ENCODE measurements at regions not wholly inside any gene's neighbourhood (a gene's known extent, or its start where the extent isn't known, plus 50 kb on each side); places are given as distances from the start of the nearest gene placed in this dataset.
"Not testable (repeated sequence)": the region's sequence is repeated elsewhere in the genome, so short reads cannot be mapped to it uniquely, and the experiment has no call there.

DNA sequence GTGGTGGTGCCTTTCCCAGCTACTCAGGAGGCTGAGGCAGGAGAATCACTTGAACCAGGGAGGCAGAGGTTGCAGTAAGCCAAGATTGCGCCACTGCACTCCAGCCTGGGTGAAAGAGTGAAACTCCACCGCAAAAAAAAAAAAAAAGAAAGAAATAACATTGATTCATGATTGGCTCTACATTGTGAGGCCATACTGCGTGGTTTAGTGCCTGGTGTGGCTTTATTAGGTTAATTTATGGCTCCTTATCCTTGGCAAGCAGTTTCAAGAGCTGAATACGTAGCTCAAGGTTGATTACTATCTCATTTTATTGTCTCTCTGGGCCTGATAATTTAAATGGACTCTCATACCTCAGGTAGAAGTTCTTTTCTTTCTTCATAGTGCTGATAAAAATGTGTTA is 80.5 kb upstream of the MTLN start:
- intact Hi-C loops (cut with micrococcal nuclease; ENCODE audit: unreplicated experiment); H3K27me3 Mint-ChIP-seq (ENCODE audit: unreplicated experiment); H3K36me3 Mint-ChIP-seq (ENCODE audit: insufficient read depth, unreplicated experiment); H3K27ac Mint-ChIP-seq (ENCODE audit: unreplicated experiment); CTCF ChIA-PET; BruUV-seq (replicated peaks); DNase-seq; H3K4me1 Mint-ChIP-seq (ENCODE audit: low read depth, unreplicated experiment); H3K4me3 Mint-ChIP-seq (ENCODE audit: low read depth, unreplicated experiment); H3K9me3 Mint-ChIP-seq (ENCODE audit: low read depth, unreplicated experiment): not testable (repeated sequence)

DNA sequence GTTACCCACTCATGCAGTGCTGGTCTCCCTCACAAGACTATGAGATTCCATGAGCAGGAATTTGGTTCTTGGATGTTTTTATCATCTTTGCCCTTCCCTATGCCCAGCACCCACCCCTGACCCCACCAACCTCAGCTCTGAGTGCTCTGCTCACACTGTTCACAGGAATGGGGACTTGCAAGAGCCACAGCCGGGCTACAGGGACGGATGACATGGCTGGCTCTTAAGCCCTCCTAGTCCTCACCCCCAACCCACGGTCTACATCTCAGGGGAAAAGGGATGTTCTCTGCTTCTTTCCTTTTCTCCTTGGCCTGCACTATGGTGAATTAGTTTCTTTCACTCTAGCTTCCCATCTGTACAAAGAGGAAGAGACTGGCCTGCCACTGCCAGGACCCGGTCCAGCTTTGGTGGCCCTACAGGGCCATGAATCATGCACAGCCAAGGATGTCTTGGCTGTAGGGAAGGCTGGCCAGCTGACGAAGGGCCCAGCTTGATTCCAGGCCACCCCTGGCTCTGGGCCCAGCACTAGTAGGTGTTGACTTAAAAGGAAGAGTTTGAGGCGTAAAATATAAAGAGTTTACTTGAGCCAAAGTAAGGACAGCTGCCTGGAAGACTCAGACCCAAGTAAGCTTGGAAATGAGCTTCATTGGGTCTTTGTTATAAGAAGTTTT is 79.7 kb upstream of the MTLN start:
- intact Hi-C loops (cut with micrococcal nuclease; ENCODE audit: unreplicated experiment); BruUV-seq (replicated peaks); H3K4me1 Mint-ChIP-seq (ENCODE audit: low read depth, unreplicated experiment); H3K9me3 Mint-ChIP-seq (ENCODE audit: low read depth, unreplicated experiment); H3K27ac Mint-ChIP-seq (ENCODE audit: unreplicated experiment); CTCF ChIA-PET; H3K36me3 Mint-ChIP-seq (ENCODE audit: insufficient read depth, unreplicated experiment); H3K4me3 Mint-ChIP-seq (ENCODE audit: low read depth, unreplicated experiment); H3K27me3 Mint-ChIP-seq (ENCODE audit: unreplicated experiment); DNase-seq: not testable (repeated sequence)

DNA sequence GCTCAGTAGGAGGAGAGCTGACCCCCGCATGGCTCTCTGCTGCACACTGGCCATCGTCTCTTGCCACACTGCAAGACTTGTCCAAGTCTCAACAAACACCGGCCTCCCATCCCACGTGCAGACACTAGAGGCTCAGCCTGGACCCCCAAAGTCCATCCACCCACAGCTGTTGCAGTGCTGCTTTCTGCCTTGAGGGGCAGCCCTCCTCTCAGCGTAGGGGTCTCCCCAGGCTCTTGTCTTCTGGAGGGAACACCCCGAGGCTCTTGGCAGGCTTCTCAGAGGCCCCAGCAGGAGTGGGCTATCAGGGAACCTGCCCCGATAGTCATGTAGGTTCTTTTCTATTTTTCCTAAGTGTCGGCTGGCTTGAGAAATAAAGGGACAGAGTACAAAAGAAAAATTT is 75.5 kb upstream of the MTLN start:
- H3K9me3 Mint-ChIP-seq (ENCODE audit: low read depth, unreplicated experiment); H3K4me1 Mint-ChIP-seq (ENCODE audit: low read depth, unreplicated experiment); H3K27ac Mint-ChIP-seq (ENCODE audit: unreplicated experiment); intact Hi-C loops (cut with micrococcal nuclease; ENCODE audit: unreplicated experiment); DNase-seq; H3K4me3 Mint-ChIP-seq (ENCODE audit: low read depth, unreplicated experiment); CTCF ChIA-PET; BruUV-seq (replicated peaks); H3K27me3 Mint-ChIP-seq (ENCODE audit: unreplicated experiment); H3K36me3 Mint-ChIP-seq (ENCODE audit: insufficient read depth, unreplicated experiment): not testable (repeated sequence)

DNA sequence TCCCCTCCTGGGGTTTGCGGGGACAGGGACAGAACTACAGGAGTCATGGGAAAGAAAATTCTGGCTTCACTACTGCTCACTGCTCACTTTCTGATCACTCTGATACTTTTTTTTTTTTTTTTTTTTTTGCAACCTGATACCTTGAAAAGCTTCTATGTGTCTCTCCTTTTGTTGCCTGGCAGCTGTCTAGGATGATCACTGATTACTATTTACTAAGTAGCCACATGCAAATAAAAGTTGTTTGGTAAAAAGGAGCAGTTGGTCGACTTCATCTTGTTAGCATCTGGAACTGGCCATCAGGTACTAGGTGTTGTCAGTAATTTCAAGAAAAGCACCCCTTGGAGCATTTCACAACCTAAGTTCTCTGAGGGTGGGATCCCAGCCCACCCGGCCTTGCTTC is 74.9 kb upstream of the MTLN start:
- H3K36me3 Mint-ChIP-seq (ENCODE audit: insufficient read depth, unreplicated experiment): not testable (repeated sequence)

DNA sequence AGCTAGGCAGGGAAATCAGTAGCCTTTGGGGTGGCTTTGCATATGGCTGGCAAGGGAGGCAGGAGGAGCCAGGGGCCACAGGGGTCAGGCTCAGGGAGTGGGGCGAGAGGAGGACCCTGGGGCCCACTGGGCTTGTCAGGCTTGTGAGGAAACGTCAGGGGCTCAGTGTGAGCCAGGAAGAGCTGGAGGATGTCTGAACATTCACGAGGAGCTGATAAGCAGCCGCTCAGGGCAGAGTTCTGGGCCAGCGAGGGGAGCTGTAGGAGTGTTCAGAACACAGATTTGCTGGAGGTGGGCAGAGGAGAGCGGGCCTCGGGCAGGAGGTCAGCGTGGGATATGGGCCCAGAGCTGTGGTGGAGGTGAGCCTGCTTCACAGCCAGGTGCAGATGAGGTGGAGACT is 72.7 kb upstream of the MTLN start:
- intact Hi-C loops (cut with micrococcal nuclease; ENCODE audit: unreplicated experiment): not testable (repeated sequence)

More for the DNA sequence above, 74.9 kb upstream of the MTLN start:
- DNase-seq; H3K27ac Mint-ChIP-seq (ENCODE audit: unreplicated experiment); H3K4me1 Mint-ChIP-seq (ENCODE audit: low read depth, unreplicated experiment); H3K9me3 Mint-ChIP-seq (ENCODE audit: low read depth, unreplicated experiment); H3K27me3 Mint-ChIP-seq (ENCODE audit: unreplicated experiment); CTCF ChIA-PET; intact Hi-C loops (cut with micrococcal nuclease; ENCODE audit: unreplicated experiment); BruUV-seq (replicated peaks); H3K4me3 Mint-ChIP-seq (ENCODE audit: low read depth, unreplicated experiment): not testable (repeated sequence)

DNA sequence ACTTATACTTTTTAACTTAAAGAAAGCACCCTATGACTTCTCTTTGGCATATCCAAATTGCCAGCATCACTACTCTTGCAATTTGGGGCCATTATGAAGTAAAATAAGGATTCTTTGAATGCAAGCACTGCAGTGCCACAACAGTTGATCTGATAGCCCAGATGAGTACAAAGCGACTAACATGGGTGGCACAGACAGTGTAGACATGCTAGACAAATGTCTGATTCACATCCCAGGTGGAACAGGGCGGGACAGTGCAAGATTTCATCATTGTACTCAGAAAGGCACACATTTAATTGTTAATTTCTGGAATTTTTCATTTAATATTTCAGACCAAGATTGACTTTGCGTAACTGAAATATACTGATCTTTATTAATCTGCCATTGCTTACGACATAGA is 68.5 kb upstream of the MTLN start:
- intact Hi-C loops (cut with micrococcal nuclease; ENCODE audit: unreplicated experiment); CTCF ChIA-PET; H3K27ac Mint-ChIP-seq (ENCODE audit: unreplicated experiment); H3K36me3 Mint-ChIP-seq (ENCODE audit: insufficient read depth, unreplicated experiment); H3K4me3 Mint-ChIP-seq (ENCODE audit: low read depth, unreplicated experiment); DNase-seq; H3K27me3 Mint-ChIP-seq (ENCODE audit: unreplicated experiment); H3K9me3 Mint-ChIP-seq (ENCODE audit: low read depth, unreplicated experiment); H3K4me1 Mint-ChIP-seq (ENCODE audit: low read depth, unreplicated experiment); BruUV-seq (replicated peaks): not testable (repeated sequence)

More for the DNA sequence above, 72.7 kb upstream of the MTLN start:
- BruUV-seq (replicated peaks); H3K36me3 Mint-ChIP-seq (ENCODE audit: insufficient read depth, unreplicated experiment); H3K4me1 Mint-ChIP-seq (ENCODE audit: low read depth, unreplicated experiment); H3K27ac Mint-ChIP-seq (ENCODE audit: unreplicated experiment); DNase-seq; H3K4me3 Mint-ChIP-seq (ENCODE audit: low read depth, unreplicated experiment); CTCF ChIA-PET; H3K9me3 Mint-ChIP-seq (ENCODE audit: low read depth, unreplicated experiment); H3K27me3 Mint-ChIP-seq (ENCODE audit: unreplicated experiment): not testable (repeated sequence)

DNA sequence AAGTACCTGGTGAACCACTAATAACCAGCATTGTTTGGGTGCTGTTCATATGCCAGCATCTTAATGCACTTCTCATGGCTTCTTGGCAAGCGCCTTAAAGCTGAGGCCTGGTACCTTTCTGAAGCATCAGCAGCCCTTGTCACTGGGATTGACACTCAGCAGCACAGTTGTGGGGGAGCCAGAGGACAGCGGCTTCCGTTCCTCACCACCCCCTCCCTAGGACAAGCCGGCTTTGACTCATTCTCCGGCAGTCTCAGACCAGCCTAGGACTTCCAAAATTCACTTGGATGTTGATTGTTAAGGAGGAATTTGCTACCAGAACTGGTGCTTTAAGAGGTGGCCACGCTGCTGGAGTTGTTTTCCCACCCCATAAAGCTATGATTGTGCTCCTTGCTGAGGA is 64.7 kb upstream of the MTLN start:
- CTCF ChIA-PET; H3K9me3 Mint-ChIP-seq (ENCODE audit: low read depth, unreplicated experiment); intact Hi-C loops (cut with micrococcal nuclease; ENCODE audit: unreplicated experiment); DNase-seq; H3K27ac Mint-ChIP-seq (ENCODE audit: unreplicated experiment); H3K36me3 Mint-ChIP-seq (ENCODE audit: insufficient read depth, unreplicated experiment); H3K4me1 Mint-ChIP-seq (ENCODE audit: low read depth, unreplicated experiment); H3K27me3 Mint-ChIP-seq (ENCODE audit: unreplicated experiment); H3K4me3 Mint-ChIP-seq (ENCODE audit: low read depth, unreplicated experiment); BruUV-seq (replicated peaks): not testable (repeated sequence)

DNA sequence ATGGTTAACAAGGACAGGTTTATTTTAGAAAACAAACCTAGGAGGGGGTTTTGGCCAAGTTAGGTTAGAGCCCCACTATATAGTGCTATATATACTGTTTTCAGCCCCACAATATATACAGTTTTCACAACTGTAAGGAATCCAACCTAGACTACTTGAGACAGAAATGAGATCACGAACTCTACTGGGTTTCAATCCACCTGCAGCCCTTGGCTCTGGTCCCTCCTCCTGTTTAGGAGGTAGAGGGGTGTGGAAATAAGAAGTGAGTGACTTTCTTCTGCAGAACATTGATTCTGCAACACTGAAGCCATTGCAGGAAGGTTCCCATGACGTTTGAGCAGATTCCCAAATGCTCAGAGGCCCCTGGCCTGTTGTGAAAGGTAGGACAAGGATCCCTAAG is 63.7 kb upstream of the MTLN start:
- BruUV-seq (replicated peaks); H3K4me3 Mint-ChIP-seq (ENCODE audit: low read depth, unreplicated experiment); H3K27me3 Mint-ChIP-seq (ENCODE audit: unreplicated experiment); H3K9me3 Mint-ChIP-seq (ENCODE audit: low read depth, unreplicated experiment); H3K27ac Mint-ChIP-seq (ENCODE audit: unreplicated experiment); H3K4me1 Mint-ChIP-seq (ENCODE audit: low read depth, unreplicated experiment); DNase-seq; CTCF ChIA-PET; intact Hi-C loops (cut with micrococcal nuclease; ENCODE audit: unreplicated experiment); H3K36me3 Mint-ChIP-seq (ENCODE audit: insufficient read depth, unreplicated experiment): not testable (repeated sequence)

DNA sequence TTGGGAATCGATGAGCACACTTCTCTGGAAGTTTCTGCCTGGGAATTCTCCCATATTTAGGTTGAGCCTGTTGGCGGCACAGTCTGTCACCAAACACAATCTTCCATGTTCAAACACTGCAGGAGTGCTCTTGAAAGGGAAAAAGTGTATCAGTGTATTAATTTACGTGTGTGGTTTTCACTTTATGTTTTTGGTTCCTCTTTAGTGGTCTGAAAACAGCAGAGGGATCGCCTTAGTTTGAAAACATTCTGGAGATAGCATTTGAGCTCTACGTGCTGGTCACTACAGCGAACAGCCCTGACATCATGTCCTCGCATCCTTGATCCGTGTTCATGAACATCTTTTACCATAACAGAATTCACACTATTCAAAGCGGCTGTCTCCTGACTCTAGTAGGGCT is 57.3 kb upstream of the MTLN start:
- intact Hi-C loops (cut with micrococcal nuclease; ENCODE audit: unreplicated experiment); CTCF ChIA-PET; DNase-seq; H3K4me3 Mint-ChIP-seq (ENCODE audit: low read depth, unreplicated experiment); H3K9me3 Mint-ChIP-seq (ENCODE audit: low read depth, unreplicated experiment); BruUV-seq (replicated peaks); H3K4me1 Mint-ChIP-seq (ENCODE audit: low read depth, unreplicated experiment); H3K27me3 Mint-ChIP-seq (ENCODE audit: unreplicated experiment); H3K27ac Mint-ChIP-seq (ENCODE audit: unreplicated experiment); H3K36me3 Mint-ChIP-seq (ENCODE audit: insufficient read depth, unreplicated experiment): not testable (repeated sequence)

DNA sequence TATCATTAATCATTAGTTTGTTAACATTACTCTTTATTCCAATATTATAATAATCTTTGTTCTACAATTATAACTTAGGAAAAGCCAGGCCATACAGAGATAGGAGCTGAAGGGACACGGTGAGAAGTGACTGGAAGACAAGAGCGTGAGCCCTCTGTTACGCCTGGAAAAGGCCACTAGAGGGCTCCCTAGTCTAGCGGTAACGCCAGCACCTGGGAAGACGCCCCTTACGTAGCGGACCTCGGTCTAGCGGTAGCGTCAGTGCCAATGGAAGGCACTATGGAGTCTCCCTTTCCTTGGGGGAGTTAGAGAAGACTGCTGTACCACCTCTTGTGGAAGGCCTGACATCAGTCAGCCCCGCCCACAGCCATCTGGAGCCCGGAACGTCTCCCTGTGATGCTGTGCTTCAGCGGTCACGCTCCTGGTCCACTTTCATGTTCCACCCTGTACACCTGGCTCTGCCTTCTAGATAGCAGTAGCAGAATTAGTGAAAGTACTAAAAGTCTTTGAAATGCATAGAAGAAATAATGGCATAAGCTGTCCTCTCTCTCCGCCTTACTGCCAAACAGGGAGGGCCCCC is 55.6 kb upstream of the MTLN start:
- DNase-seq: peak; percentile 0
- H3K36me3 Mint-ChIP-seq (ENCODE audit: insufficient read depth, unreplicated experiment); H3K9me3 Mint-ChIP-seq (ENCODE audit: low read depth, unreplicated experiment); H3K4me3 Mint-ChIP-seq (ENCODE audit: low read depth, unreplicated experiment); H3K27ac Mint-ChIP-seq (ENCODE audit: unreplicated experiment); intact Hi-C loops (cut with micrococcal nuclease; ENCODE audit: unreplicated experiment); BruUV-seq (replicated peaks); H3K27me3 Mint-ChIP-seq (ENCODE audit: unreplicated experiment); CTCF ChIA-PET; H3K4me1 Mint-ChIP-seq (ENCODE audit: low read depth, unreplicated experiment): not testable (repeated sequence)

Data from Calu3 (cell line).